Astrocyte (in vitro differentiated cells and primary cell): ENCODE measurements at regions not wholly inside any gene's neighbourhood (a gene's known extent, or its start where the extent isn't known, plus 50 kb on each side); places are given as distances from the start of the nearest gene placed in this dataset.

Experiments used
- EZH2 ChIP-seq: IDR thresholded peaks from 2 replicates; pipeline ENCODE4 v1.6.1; 2012; ENCODE audit warnings: mild to moderate bottlenecking, low read length, inconsistent platforms; ENCODE audit not compliant: insufficient read depth
- TF ChIP-seq, protein P1 (sequence below): IDR thresholded peaks from 2 replicates; pipeline ENCODE4 v1.5.1; 2011; ENCODE audit warnings: low read depth, mild to moderate bottlenecking, inconsistent platforms, low read length, moderate library complexity; ENCODE audit not compliant: insufficient read depth

DNA sequence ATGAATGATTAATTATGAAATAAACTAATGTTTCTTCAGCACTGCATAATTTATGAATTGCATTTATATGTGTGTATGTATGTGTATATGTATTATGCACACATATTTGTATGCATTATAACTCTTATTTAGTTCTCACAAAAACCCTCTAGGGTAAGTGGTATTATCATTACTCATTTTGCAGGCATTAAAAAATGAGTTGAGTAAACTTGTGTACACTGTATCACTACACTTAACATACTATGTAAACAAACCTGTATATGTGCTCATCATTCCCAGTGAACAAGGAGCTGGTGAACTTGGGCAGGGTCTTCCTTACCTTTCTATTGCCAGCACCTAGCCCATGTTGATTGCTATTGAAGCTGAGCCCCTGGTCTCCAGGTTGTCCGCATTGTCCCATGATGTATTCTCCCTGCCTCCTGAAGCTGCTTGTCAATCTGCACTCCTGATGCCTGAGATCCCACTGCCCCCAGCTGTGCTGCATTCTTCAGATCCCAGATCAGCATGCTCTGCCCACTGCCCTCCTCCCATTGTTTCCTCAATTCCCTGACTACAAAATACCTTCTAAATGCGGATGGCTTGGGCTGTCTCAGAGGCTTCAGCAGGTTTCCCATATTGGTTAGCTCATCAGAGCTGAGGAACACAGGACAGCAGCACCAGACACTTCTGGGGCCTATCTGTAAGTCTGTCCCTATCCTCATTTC lies 267.9 kb upstream of the SESN3 start:
- TF ChIP-seq, protein P1, sequence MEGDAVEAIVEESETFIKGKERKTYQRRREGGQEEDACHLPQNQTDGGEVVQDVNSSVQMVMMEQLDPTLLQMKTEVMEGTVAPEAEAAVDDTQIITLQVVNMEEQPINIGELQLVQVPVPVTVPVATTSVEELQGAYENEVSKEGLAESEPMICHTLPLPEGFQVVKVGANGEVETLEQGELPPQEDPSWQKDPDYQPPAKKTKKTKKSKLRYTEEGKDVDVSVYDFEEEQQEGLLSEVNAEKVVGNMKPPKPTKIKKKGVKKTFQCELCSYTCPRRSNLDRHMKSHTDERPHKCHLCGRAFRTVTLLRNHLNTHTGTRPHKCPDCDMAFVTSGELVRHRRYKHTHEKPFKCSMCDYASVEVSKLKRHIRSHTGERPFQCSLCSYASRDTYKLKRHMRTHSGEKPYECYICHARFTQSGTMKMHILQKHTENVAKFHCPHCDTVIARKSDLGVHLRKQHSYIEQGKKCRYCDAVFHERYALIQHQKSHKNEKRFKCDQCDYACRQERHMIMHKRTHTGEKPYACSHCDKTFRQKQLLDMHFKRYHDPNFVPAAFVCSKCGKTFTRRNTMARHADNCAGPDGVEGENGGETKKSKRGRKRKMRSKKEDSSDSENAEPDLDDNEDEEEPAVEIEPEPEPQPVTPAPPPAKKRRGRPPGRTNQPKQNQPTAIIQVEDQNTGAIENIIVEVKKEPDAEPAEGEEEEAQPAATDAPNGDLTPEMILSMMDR = no peak
- TF ChIP-seq EZH2 = no peak
